Progenitor cell of endocrine pancreas (in vitro differentiated cells): ENCODE measurements at regions not wholly inside any gene's neighbourhood (a gene's known extent, or its start where the extent isn't known, plus 50 kb on each side); places are given as distances from the start of the nearest gene placed in this dataset.
"Not testable (repeated sequence)": the region's sequence is repeated elsewhere in the genome, so short reads cannot be mapped to it uniquely, and the experiment has no call there.

Experiments used
- DNase-seq: peaks from one replicate; pipeline ENCODE4 v3.0.0; 2021; ENCODE audit warnings: low spot score; ENCODE audit not compliant: unreplicated experiment
- H3K27ac Mint-ChIP-seq: 2 replicates; pipeline ENCODE4 v1.8.0; 2021; ENCODE audit warnings: mild to moderate bottlenecking, moderate library complexity, mixed read lengths
- H3K27me3 Mint-ChIP-seq: 2 replicates; pipeline ENCODE4 v1.8.0; 2021; ENCODE audit warnings: mixed read lengths
- H3K36me3 Mint-ChIP-seq: 2 replicates; pipeline ENCODE4 v1.8.0; 2022; ENCODE audit warnings: mixed read lengths; ENCODE audit not compliant: insufficient read depth
- H3K4me1 Mint-ChIP-seq: 2 replicates; pipeline ENCODE4 v1.8.0; 2021; ENCODE audit warnings: low read depth, mixed read lengths
- H3K4me3 Mint-ChIP-seq: 2 replicates; pipeline ENCODE4 v1.8.0; 2021; ENCODE audit warnings: low read depth, mild to moderate bottlenecking, moderate library complexity, mixed read lengths
- H3K9me3 Mint-ChIP-seq: 2 replicates; pipeline ENCODE4 v1.8.0; 2021; ENCODE audit warnings: low read depth, mixed read lengths
- TF ChIP-seq, protein P1 (sequence below): fragments of 200-600 bp; sonication (generic); IDR thresholded peaks from one replicate; pipeline ENCODE4 v1.5.0; 2021; ENCODE audit warnings: antibody characterized with exemption, mild to moderate bottlenecking; ENCODE audit not compliant: unreplicated experiment

DNA sequence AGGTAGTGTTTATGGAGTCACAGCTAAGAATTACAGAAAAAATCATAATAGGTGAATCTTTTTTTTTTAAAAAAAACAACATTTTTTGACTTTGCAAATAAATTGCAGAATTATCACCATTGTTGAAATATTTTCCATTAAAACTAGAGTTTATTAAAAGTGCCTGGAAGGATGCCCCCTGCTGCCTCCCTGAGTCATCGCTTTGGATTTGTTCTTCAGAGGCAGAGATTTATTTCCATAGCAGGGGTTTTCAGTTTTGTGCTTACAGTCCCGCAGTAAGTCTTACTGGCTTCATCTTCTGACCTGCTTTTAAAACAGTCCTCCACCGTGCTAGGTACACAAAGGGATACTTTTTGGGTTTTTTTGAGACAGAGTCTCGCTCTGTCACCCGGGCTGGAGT is 244.9 kb upstream of the PLGLB2 start:
- not testable (repeated sequence) for H3K27ac Mint-ChIP-seq, H3K9me3 Mint-ChIP-seq, H3K36me3 Mint-ChIP-seq, H3K4me1 Mint-ChIP-seq, DNase-seq, H3K4me3 Mint-ChIP-seq, H3K27me3 Mint-ChIP-seq
- TF ChIP-seq, protein P1, sequence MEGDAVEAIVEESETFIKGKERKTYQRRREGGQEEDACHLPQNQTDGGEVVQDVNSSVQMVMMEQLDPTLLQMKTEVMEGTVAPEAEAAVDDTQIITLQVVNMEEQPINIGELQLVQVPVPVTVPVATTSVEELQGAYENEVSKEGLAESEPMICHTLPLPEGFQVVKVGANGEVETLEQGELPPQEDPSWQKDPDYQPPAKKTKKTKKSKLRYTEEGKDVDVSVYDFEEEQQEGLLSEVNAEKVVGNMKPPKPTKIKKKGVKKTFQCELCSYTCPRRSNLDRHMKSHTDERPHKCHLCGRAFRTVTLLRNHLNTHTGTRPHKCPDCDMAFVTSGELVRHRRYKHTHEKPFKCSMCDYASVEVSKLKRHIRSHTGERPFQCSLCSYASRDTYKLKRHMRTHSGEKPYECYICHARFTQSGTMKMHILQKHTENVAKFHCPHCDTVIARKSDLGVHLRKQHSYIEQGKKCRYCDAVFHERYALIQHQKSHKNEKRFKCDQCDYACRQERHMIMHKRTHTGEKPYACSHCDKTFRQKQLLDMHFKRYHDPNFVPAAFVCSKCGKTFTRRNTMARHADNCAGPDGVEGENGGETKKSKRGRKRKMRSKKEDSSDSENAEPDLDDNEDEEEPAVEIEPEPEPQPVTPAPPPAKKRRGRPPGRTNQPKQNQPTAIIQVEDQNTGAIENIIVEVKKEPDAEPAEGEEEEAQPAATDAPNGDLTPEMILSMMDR: peak; percentile 31

DNA sequence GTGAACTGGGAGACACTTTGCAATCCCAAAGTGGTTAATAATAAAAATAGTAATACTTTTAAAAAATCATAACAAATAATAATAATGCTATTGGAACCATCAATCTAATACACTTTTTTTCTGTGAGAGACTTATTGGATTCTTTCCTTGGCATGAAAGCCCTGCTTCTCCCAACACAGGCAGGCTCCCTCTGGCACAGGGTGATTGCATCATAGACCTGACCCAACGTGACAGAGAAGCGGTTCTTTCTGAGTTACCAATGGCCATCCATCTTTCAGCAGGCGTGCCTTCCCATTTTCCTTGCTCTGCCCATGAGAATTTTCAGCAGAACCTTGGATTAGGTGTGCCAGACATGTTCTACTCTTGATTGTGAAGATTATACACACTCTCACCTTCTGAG is 242.6 kb upstream of the PLGLB2 start:
- not testable (repeated sequence) for H3K4me3 Mint-ChIP-seq, H3K27ac Mint-ChIP-seq, H3K4me1 Mint-ChIP-seq, DNase-seq, H3K27me3 Mint-ChIP-seq, H3K9me3 Mint-ChIP-seq, H3K36me3 Mint-ChIP-seq

DNA sequence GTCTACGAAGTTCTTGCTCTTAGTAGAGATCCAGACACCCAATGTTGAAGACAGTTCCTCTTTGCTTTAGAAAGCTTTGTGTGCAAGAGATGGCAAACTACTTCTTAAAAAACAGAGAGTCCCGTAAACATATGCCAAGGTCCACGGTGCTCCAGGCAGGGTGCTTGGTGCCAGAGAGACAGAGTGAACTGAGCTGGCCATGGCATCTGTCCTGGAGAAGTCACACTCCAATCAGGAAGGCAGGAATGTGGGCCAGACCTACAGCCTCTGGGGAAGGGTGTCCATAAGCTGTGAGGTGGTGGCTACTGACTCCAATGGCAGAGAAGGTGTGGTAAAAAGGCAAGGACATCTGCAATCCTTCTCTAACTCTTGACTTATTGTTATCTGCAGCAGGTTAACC is 242.0 kb upstream of the PLGLB2 start:
- not testable (repeated sequence) for H3K4me3 Mint-ChIP-seq, H3K9me3 Mint-ChIP-seq, DNase-seq

DNA sequence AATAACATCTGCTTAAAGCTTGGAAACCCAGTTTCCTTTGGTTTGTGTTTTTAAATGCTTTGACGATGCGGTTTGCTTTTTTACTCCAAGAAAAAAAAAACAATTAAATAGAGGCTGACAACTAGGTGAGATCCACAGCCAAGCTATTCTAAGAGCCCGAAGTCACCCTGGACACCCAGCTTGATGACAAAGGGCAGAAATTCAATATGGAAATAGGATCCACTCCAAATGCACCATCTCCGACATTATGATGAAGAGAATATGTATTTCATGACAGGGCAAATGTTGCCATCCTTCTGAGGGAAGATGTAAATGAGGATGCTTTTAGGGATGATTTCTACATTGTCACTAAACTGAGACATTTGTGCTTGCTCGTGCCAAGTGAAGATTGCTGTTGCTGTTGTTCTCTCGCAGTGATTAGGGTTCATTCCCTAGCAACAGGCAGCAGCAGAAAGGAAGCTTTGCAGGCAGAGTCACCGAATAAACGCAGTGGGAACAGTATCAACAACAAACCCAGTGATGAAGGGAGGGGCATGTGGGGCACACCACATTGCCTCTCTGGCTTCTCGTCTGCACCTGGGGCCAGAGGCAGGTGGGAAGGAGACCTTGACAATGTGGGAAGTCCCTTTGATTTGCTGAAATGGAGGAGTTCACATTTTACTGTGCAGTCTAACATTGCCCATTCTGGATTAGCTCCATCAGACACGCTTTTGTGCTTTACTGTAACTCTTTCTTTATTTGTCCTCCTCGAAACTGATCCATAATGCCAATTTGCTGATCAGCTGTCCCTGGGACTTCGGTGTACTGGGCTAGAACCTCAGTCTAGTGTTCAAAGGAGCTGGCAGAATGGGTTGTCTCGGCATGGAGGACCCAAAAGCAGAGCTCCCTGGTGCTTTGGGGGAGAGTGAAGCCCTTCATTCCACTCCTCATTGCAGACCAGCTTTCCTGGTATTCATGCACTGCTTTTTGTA is 240.2 kb upstream of the PLGLB2 start:
- not testable (repeated sequence) for H3K27ac Mint-ChIP-seq

More for the DNA sequence above, 242.0 kb upstream of the PLGLB2 start:
- H3K4me1 Mint-ChIP-seq, H3K27me3 Mint-ChIP-seq, H3K36me3 Mint-ChIP-seq, H3K27ac Mint-ChIP-seq: not testable (repeated sequence)

DNA sequence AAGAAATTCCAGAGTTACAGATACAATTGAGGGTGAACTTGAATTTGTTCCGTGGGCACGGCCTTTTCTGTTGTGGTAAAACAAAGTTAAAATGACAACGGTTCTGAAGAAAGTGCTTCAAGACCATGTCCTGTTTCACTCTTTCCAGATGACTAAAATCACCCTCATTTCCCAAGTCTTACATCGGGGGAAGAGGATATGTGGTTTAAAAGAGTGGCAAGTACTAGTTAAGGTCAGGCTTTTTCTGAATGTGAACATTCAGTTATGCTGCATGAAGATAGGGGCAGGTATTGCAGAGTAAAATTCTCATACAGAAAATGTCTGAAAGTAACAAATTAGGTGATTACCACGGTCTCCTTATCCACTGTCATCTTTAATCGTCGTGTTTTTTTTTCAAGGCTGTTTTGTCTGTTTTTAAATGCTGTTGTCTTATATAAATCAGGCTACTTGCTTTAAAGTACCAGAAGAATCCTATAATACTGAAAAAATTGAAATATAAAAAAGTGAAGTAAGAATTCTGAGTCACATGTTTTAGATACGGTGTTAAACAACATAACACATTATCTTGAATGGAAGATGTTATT is 236.6 kb upstream of the PLGLB2 start:
- not testable (repeated sequence) for H3K9me3 Mint-ChIP-seq, H3K4me3 Mint-ChIP-seq, H3K4me1 Mint-ChIP-seq, H3K27ac Mint-ChIP-seq, H3K36me3 Mint-ChIP-seq, H3K27me3 Mint-ChIP-seq, DNase-seq

More for the DNA sequence above, 240.2 kb upstream of the PLGLB2 start:
- H3K36me3 Mint-ChIP-seq, H3K4me3 Mint-ChIP-seq, H3K4me1 Mint-ChIP-seq, H3K27me3 Mint-ChIP-seq, DNase-seq, H3K9me3 Mint-ChIP-seq: not testable (repeated sequence)

DNA sequence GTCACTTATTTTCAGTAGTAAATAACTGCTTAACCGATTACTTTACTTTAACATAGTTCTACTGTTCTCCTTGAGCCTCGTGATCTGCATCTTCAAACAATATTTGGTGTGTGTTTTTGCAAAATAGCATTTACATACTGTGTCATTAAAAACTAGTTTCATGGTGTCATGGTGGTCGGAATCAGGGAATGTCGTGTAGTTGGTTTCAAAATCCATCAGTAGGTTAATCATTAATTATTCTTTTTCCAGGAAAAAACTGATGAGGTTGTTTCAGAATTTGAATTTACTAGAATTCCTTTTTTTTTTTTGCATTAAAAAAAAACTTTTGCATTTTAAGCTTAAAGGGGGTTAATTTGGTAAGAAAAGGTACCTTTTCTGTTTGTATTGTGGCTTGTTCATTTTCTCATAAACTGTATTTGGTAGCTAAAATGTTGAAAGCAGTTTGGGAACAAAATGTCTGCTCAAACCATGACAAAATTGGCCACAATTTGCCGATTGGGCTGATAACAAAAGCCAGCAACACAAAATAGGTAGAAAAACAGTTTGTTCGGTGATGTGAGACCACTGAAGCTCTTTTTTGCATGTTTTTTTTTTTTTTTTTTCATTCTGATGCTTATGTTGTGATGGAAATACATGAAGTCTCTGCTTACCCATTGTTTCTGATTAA is 234.9 kb upstream of the PLGLB2 start:
- H3K4me3 Mint-ChIP-seq, H3K27ac Mint-ChIP-seq, H3K36me3 Mint-ChIP-seq, H3K9me3 Mint-ChIP-seq, H3K27me3 Mint-ChIP-seq, H3K4me1 Mint-ChIP-seq, DNase-seq: not testable (repeated sequence)

DNA sequence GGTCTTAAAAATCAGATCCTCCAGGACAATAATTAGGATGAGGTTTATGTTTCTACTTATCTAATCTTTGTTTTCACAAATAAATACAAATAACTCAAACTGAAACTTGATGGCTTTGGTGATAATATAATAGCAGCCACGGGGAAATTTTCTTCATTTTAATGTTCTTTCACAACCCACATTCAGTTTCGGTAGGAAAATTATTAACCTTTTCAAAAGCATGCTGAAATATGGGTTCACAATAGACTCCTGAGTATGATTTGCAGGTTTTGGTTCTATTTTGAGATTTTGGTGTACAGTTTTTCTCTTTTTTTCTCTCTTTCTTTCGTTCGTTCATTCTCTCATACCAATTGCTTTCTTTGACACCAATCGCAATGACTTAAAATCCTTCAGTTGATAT is 233.9 kb upstream of the PLGLB2 start:
- not testable (repeated sequence) for H3K27ac Mint-ChIP-seq, H3K27me3 Mint-ChIP-seq, H3K9me3 Mint-ChIP-seq, DNase-seq, H3K4me3 Mint-ChIP-seq, H3K36me3 Mint-ChIP-seq, H3K4me1 Mint-ChIP-seq

DNA sequence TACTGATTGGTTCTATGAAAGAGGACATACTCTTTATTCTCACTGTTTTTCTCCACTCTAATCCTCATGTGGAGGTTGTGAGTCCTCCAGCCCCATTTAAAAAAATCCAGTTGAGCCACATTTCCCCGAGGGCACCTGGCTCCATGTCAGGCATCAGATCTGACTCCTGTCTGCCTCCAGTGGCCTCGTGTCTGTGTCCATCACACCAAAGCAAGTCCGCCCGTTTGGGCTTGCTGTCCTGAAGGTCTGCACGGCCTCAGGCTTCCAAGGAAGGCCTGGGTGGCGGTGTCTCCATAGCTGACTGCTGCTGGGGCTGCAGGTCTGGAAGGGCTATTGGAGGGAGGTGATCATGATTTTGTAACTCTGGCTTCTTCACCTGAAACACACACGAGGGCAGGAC is 233.4 kb upstream of the PLGLB2 start:
- not testable (repeated sequence) for H3K4me1 Mint-ChIP-seq, H3K4me3 Mint-ChIP-seq, H3K27me3 Mint-ChIP-seq, DNase-seq, H3K27ac Mint-ChIP-seq, H3K9me3 Mint-ChIP-seq, H3K36me3 Mint-ChIP-seq

DNA sequence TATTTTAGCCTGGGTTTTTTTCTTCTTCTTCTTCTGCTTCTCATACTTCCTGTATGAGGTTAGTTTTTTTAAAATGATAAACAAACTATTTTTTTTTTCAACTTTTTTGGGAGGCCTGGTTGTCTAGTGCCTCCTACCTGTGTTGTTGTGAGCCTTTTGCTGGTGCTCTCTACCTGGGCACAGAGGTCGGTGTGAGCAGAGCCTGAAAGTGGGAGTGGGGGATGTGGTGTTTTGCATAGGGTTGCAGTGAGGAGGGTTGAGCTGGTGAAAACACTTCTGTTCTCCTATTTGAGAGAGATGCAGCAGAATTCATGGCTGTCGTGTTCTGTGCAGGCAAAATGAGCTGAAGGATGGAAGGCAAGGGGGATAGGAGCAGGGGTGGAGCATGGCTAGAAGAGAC is 232.7 kb upstream of the PLGLB2 start:
- H3K9me3 Mint-ChIP-seq, H3K4me1 Mint-ChIP-seq, DNase-seq, H3K27ac Mint-ChIP-seq, H3K4me3 Mint-ChIP-seq, H3K27me3 Mint-ChIP-seq, H3K36me3 Mint-ChIP-seq: not testable (repeated sequence)

DNA sequence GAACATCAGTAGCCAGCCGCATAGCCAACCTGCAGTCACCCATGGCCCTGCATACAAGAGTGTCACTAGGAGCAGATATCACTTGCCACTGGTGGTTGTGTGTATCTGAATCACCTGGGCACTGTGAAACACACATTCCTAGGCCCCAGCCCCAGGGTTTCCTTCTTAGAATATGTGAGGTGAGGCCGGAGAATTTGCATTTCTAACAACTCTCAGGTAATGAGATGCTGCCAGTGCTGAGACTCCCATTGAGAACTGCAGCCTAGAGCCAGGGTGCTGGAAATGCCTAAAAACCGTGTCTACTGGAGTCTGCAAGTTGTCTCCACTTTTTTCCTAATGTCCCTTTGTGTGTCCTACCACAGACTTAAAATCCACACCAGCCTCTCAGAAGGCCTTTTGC is 232.0 kb upstream of the PLGLB2 start:
- not testable (repeated sequence) for H3K27ac Mint-ChIP-seq, H3K27me3 Mint-ChIP-seq, DNase-seq, H3K36me3 Mint-ChIP-seq, H3K9me3 Mint-ChIP-seq, H3K4me1 Mint-ChIP-seq, H3K4me3 Mint-ChIP-seq

DNA sequence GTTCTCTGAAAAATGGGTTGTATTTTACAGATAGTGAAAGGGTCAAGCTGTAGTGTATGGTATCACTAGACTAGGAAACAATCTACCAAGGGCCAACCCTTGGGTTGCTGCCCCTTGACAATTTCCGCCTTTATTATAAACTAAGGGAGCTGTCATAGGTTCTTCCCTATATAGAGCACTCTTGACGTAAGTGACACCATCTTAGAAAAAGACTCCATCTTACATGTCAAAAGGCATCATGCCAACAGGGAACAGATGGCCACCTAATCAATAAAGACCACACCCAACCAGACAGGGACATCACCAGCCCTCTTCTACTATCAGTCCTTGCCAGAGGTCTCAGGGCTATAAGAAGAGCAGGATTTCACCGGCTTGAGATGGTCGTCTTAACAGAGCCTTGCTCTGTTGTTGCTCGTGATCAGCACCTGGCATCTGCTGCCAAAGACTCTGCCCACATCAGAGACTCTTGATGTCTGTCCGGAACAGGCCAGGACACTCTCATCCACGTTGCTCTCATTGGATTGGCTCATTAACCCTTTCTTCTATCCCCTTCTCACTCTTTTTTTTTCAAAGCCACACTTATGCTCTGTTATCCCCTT is 231.4 kb upstream of the PLGLB2 start:
- not testable (repeated sequence) for H3K9me3 Mint-ChIP-seq, H3K27me3 Mint-ChIP-seq, H3K4me3 Mint-ChIP-seq, H3K27ac Mint-ChIP-seq, DNase-seq, H3K4me1 Mint-ChIP-seq, H3K36me3 Mint-ChIP-seq

DNA sequence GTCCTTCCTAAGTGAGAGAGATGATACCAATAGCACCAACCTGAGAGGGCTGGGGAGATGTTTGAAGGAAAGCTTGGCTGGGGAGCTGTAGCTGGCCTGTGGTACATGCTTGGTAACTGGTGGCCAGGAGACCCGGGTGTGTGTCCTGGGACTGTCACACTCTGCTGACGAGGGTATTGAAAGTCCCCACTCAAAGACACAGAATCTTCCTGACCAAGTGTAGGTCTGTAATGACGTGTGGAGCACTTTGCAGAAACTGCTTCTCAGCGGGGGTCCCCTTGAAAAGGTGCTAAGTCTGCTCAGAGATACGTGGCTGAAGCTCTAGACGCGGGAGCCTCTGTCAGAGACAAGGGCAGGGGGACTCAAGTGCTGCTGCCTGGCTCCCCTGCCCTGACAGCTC is 230.4 kb upstream of the PLGLB2 start:
- not testable (repeated sequence) for H3K36me3 Mint-ChIP-seq, DNase-seq, H3K27ac Mint-ChIP-seq, H3K4me3 Mint-ChIP-seq, H3K4me1 Mint-ChIP-seq, H3K9me3 Mint-ChIP-seq, H3K27me3 Mint-ChIP-seq
